ENCODE measurements at regions not wholly inside any gene's neighbourhood (a gene's known extent, or its start where the extent isn't known, plus 50 kb on each side); places are given as distances from the start of the nearest gene placed in this dataset.

GRCh38 chr12:39011166-39011565 is 105.8 kb upstream of the CPNE8 start:
- no peak for ATAC-seq (ENCODE audit: low FRiP score)
- no peak for DNase-seq (ENCODE audit: low spot score)
- TF ChIP-seq CTCF (IDR thresholded peaks at IDR 0.05), result no peak

GRCh38 chr12:39010406-39010805 is 105.0 kb upstream of the CPNE8 start:
- no peak for TF ChIP-seq CTCF (IDR thresholded peaks at IDR 0.05)
- DNase-seq (ENCODE audit: low spot score) (no peak), ATAC-seq (ENCODE audit: low FRiP score) (no peak)

GRCh38 chr12:39007619-39008018 is 102.2 kb upstream of the CPNE8 start:
- no peak for TF ChIP-seq CTCF (IDR thresholded peaks at IDR 0.05)
- no peak for DNase-seq (ENCODE audit: low spot score)
- ATAC-seq (ENCODE audit: low FRiP score), result no peak

GRCh38 chr12:39006286-39006685 is 100.9 kb upstream of the CPNE8 start:
- DNase-seq (ENCODE audit: low spot score), result no peak
- TF ChIP-seq CTCF (IDR thresholded peaks at IDR 0.05), result no peak
- no peak for ATAC-seq (ENCODE audit: low FRiP score)

GRCh38 chr12:39005671-39006070 is 100.3 kb upstream of the CPNE8 start:
- no peak for TF ChIP-seq CTCF (IDR thresholded peaks at IDR 0.05)
- DNase-seq (ENCODE audit: low spot score), result no peak
- ATAC-seq (ENCODE audit: low FRiP score), result no peak

GRCh38 chr12:39003541-39004155 is 98.3 kb upstream of the CPNE8 start:
- TF ChIP-seq CTCF (IDR thresholded peaks at IDR 0.05), result no peak

GRCh38 chr12:39000370-39000769 is 95.0 kb upstream of the CPNE8 start:
- TF ChIP-seq CTCF (IDR thresholded peaks at IDR 0.05), result no peak
- DNase-seq (ENCODE audit: low spot score) (no peak), ATAC-seq (ENCODE audit: low FRiP score) (no peak)

More at GRCh38 chr12:39003541-39004155, 98.3 kb upstream of the CPNE8 start:
- no peak for DNase-seq (ENCODE audit: low spot score)
- ATAC-seq (ENCODE audit: low FRiP score), result no peak
